Head of caudate nucleus (tissue), 42 donors: ENCODE measurements at regions not wholly inside any gene's neighbourhood (a gene's known extent, or its start where the extent isn't known, plus 50 kb on each side); places are given as distances from the start of the nearest gene placed in this dataset.
"Not testable (repeated sequence)": the region's sequence is repeated elsewhere in the genome, so short reads cannot be mapped to it uniquely, and the experiment has no call there.

Experiments used
- DNase-seq, 42 donors: peaks; one replicate each; pipeline versions ENCODE4 v3.0.0 to v3.0.0-alpha.2; 2020 to 2021; ENCODE audit warnings: mixed read lengths in 7 of 42
- intact Hi-C: fragments of 100-400 bp; cut with DNase I; formaldehyde crosslinking; loops from one replicate; pipeline ENCODE4 v1.15.0; 2022

DNA sequence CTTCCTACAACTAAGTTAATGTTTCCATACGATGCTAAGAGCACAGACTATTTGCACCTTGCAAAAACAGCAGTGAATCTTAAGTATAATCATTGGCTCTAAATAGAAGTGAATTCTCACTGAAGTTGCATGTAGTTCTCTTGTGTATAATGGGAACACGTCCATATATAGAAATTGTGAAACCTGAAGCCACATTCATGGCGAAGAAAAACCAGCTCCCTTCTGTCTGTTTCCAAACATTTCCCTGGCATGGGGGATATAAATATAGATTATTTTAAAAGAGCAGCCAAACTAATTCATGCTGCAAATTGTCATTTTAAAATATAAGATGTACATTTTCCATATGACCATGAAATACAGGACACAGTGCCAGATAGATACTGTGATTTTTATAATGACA lies 71.1 kb downstream of the TRAM1L1 start:
- intact Hi-C loops = no loop called here
- no peak for DNase-seq

DNA sequence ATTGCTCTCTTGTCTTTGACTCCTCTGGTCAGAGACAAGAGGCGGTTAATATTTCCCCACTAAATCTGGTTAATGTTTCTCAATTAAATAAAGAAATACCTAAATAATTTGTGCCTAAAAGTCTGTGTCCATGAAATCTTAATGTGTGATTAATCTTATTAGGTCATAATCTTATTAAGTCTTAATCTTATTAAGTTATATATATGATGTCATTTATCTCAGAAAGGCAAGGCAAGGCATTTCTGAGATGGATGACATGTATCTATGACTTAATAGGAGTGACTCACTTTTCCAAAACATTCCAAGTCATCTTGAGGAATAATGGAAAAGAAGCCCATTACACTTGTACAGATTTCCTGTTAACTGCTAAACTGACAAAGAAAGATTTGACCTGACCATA lies 74.7 kb downstream of the TRAM1L1 start:
- no peak for DNase-seq
- intact Hi-C loops = no loop called here

- DNase-seq = no peak
- intact Hi-C loops = no loop called here
Observed at GRCh38 chr4:117001077-117001476, 84.3 kb downstream of the TRAM1L1 start.

GRCh38 chr4:116982656-116983055 lies 102.7 kb downstream of the TRAM1L1 start:
- intact Hi-C loops = no loop called here
- DNase-seq = no peak

DNA sequence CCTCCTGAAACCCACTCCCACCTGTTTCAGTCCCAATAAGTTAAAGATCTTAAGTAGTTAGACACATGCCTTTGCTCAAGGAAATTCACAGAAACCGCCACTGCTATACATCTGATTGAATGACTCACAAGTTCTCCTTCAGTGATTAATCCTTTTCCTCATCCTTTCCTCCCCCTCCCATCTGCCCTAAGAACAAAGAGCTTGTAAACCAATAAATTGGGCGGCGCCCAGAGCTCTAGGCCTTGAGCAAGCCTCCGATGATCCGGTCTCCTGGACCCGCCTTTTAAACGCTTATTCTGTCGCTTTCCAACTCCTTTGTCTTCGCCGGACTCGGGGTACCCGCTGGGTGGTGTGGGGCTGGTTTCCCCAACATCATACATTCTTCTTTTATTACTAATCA lies 104.9 kb downstream of the TRAM1L1 start:
- intact Hi-C loops, DNase-seq: not testable (repeated sequence)

DNA sequence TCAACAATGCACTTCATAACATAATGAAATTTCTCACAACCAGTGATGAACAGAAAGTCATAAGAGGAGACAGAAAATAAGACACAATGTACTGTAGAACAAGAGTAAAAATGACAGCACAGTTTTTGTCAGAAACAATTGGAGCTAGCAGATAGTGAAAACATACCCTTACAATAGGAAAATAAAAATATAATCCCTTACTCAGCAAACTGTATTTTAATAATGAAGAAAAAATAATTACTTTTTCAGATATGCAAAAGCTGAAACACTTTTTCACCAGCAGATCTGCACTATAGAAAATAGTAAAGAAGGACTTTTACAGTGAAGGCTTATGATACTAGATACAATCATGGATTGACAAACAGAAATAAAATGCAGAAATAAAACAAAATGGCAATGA lies 126.3 kb downstream of the TRAM1L1 start:
- DNase-seq = no peak
- intact Hi-C loops = no loop called here

GRCh38 chr4:116953947-116954346 lies 131.4 kb downstream of the TRAM1L1 start:
- intact Hi-C loops = no loop called here
- peak in 10 of 42 donors; percentile 2 to 55 (median 15) for DNase-seq

GRCh38 chr4:116952530-116953136 lies 132.7 kb downstream of the TRAM1L1 start:
- intact Hi-C loops = no loop called here
- DNase-seq = no peak

GRCh38 chr4:116949856-116950255 lies 135.5 kb downstream of the TRAM1L1 start:
- DNase-seq = no peak

GRCh38 chr4:116942315-116942714 lies 143.1 kb downstream of the TRAM1L1 start:
- intact Hi-C loops = no loop called here

More at GRCh38 chr4:116949856-116950255, 135.5 kb downstream of the TRAM1L1 start:
- intact Hi-C loops = no loop called here

DNA sequence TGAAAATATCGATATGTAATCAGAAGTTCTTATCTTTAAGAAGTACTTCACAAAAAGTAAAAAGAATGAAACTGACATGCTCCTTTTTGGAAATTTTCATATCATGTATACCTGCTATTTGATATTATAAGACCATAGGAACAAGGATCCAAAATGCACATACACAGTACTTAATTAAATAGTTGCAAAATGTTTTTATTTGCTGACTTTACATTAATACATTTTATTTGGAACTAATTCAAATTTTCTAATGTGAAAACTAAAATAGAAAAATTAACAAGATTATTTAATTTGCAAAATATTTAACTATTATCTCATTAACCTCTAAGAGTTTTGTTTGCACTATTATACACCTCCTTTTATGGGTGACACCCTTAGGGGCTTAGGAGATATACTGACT lies 155.0 kb downstream of the TRAM1L1 start:
- intact Hi-C loops = no loop called here
- DNase-seq = no peak

More at GRCh38 chr4:116942315-116942714, 143.1 kb downstream of the TRAM1L1 start:
- no peak for DNase-seq

DNA sequence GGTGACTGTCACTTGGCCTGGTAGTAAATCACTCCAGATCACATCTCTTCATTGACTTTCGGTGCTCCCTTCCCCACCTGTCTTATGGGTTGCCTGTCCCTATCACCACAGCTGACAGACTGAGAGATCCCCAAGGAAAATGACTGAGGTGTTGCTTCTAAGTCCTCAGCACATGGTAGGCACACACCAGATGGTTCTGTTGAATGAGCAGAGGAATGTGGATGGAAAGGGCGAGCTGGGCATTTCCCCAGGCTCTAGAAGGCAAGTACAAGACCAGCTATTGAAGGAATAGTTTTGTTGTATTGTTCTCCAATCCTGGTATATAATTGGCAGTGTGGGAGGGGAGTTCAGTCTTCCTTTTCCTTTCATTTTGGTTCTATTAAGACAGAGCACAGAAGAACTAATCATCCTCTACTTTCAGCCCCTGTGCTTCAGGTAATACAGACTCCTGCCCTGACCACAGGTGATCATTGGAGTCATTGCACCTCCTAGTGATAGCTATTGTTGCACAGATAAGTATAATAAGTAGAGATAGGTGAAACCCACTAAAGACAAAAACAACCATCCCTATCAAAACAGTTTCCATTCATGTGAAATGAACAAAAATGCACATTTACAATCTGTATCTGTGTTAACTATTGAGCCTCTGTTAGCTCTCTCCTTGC lies 158.6 kb downstream of the TRAM1L1 start:
- no peak for DNase-seq
- intact Hi-C loops = no loop called here

- DNase-seq = peak in 19 of 42 donors; percentile 3 to 53 (median 12)
- intact Hi-C loops = no loop called here
Observed at GRCh38 chr4:116925900-116926457, 159.4 kb downstream of the TRAM1L1 start.

- DNase-seq = no peak
Observed at GRCh38 chr4:116923389-116923788, 162.0 kb downstream of the TRAM1L1 start.

DNA sequence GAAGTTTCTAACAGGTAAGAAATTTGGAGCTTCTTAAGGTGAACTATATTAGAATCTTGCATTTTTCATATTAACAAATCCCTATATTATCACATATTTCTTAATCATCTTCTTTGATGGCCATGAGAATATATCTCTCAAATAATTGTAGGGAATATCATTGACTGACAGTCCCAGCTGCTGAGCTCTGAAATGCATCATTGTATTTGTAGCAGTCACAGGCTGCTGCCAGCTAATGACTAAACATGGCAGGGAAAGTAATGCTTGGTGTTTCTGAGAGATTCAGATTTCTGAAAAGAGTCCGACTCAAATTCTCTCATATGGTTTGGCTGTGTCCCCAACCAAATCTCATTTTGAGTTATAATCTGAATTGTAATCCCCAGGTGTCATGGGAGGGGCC lies 171.9 kb downstream of the TRAM1L1 start:
- DNase-seq = peak in 8 of 42 donors; percentile 8 to 43 (median 22)
- intact Hi-C loops = no loop called here

More at GRCh38 chr4:116923389-116923788, 162.0 kb downstream of the TRAM1L1 start:
- intact Hi-C loops = no loop called here

DNA sequence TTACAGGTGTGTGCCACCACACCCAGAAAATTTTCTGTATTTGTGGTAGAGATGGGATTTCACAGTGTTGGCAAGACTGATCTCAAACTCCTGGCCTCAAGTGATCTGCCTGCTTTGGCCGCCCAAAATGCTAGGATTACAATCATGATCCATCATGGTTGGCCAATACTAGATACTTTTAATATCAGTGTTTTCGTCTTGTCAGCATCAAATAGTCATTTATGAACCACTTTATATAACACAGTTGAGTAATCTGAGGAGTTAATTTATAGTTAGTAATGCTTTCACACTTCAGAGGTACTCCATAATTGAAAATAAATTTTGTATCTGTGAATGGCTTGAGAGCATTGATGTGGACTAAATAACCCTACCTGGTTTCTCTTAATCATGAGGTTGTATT lies 178.6 kb downstream of the TRAM1L1 start:
- DNase-seq = no peak
- intact Hi-C loops = no loop called here

- DNase-seq = no peak
- intact Hi-C loops = no loop called here
Observed at GRCh38 chr4:116899561-116899960, 185.8 kb downstream of the TRAM1L1 start.

GRCh38 chr4:116885579-116885978 lies 199.8 kb downstream of the TRAM1L1 start:
- DNase-seq = no peak
- intact Hi-C loops = no loop called here

DNA sequence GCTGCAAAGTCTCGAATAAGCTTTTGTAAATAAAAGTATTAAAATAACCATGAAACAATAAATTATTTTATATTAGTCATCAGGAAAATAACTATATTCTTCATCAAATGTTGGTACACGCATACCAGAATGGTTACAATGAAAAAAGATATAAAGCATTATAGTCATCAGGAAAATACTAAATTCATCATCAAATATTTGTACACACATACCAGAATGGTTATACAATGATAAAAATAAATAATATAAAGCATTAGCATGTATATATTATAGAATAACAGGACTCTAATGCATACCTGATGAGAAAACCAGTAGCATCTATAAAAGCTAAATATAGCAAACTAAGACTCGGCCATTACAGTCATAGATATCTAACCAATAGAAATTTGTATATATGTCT lies 202.9 kb downstream of the TRAM1L1 start:
- intact Hi-C loops = no loop called here
- DNase-seq = no peak

DNA sequence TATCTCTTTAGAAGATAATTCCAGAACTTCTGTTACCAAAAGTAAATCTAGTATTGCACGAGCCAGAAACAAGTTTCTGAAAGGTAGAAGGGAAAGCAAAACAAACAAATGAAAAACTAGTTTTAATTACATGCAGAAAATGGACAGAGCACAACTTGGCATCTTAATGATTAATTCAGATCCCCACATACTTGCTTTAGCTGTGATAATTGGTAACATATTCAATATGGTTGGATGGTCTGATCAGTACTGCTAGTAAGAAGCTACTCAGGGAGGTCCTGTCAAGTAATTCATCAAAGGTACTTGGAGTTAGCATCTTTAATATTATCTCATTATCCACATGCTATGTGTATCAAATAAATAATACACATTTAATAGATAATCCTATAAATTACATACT lies 204.3 kb downstream of the TRAM1L1 start:
- no peak for DNase-seq
- intact Hi-C loops = no loop called here

- no peak for DNase-seq
- intact Hi-C loops = no loop called here
Observed at GRCh38 chr4:116880625-116881024, 204.8 kb downstream of the TRAM1L1 start.
